Activated B cell treated with CpG ODN at 0.5 μM for 24 hours (primary cell): ENCODE measurements at regions not wholly inside any gene's neighbourhood (a gene's known extent, or its start where the extent isn't known, plus 50 kb on each side); places are given as distances from the start of the nearest gene placed in this dataset.

ENCODE experiments used
- ATAC-seq: fragments of 200-7000 bp; cut with Tn5 transposase; one replicate; pipeline ENCODE4 v1.10.0; 2021; ENCODE audit warnings: low read depth, mild to moderate bottlenecking, moderate library complexity
- CTCF ChIA-PET: fragments of 350-600 bp; sonication (Branson Sonifier 250); formaldehyde crosslinking; loops from one replicate; lab custom pipeline; 2021; ENCODE audit warnings: antibody characterized with exemption; lab: Charles Lee
- POLR2A ChIA-PET: fragments of 350-600 bp; sonication (Branson Sonifier 250); formaldehyde crosslinking; loops from one replicate; lab custom pipeline; 2021; ENCODE audit warnings: antibody characterized with exemption; lab: Charles Lee
- DNase-seq: peaks from one replicate; pipeline ENCODE4 v3.0.0; 2022
- H3K27ac Mint-ChIP-seq: one replicate; pipeline ENCODE4 v1.8.0; 2020; ENCODE audit warnings: mixed read lengths
- H3K27me3 Mint-ChIP-seq: one replicate; pipeline ENCODE4 v1.8.0; 2021; ENCODE audit warnings: mixed read lengths
- H3K36me3 Mint-ChIP-seq: one replicate; pipeline ENCODE4 v1.8.0; 2021; ENCODE audit warnings: low read depth, mixed read lengths
- H3K4me1 Mint-ChIP-seq: one replicate; pipeline ENCODE4 v1.8.0; 2021; ENCODE audit warnings: mixed read lengths
- H3K4me3 Mint-ChIP-seq: one replicate; pipeline ENCODE4 v1.8.0; 2020; ENCODE audit warnings: mild to moderate bottlenecking, mixed read lengths
- H3K9me3 Mint-ChIP-seq: one replicate; pipeline ENCODE4 v1.8.0; 2020; ENCODE audit warnings: mixed read lengths
- intact Hi-C: fragments of 100-400 bp; cut with micrococcal nuclease; formaldehyde crosslinking; loops from one replicate; pipeline ENCODE4 v1.15.1; 2024
- TF ChIP-seq, protein P1 (sequence below): fragments of 200-600 bp; IDR thresholded peaks from one replicate; pipeline ENCODE4 v1.8.0; 2022; ENCODE audit warnings: antibody characterized with exemption, mild to moderate bottlenecking

DNA sequence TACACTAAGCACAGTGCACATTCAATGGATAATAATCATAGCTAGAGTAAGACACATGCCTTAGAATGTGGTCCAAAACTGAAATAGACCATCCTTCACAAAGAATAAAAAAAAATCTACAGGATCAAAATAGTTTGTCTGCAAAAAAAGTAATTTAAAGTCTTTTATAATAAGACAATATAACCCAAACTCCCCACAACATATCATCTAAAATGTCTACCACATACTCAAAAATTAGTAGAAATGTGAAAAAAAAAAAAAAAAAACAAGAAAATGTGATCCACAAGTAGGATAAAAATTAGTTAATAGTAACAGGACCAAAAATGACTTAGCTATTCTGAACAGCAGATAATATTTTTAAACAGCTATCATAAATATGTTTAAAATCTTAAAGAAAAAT is 557.2 kb upstream of the ARID1B start:
- no peaks in the 10 kb centered on the region for H3K4me1 Mint-ChIP-seq
- ChIA-PET CTCF (no interaction called here), POLR2A (no interaction called here)
- TF ChIP-seq, protein P1, sequence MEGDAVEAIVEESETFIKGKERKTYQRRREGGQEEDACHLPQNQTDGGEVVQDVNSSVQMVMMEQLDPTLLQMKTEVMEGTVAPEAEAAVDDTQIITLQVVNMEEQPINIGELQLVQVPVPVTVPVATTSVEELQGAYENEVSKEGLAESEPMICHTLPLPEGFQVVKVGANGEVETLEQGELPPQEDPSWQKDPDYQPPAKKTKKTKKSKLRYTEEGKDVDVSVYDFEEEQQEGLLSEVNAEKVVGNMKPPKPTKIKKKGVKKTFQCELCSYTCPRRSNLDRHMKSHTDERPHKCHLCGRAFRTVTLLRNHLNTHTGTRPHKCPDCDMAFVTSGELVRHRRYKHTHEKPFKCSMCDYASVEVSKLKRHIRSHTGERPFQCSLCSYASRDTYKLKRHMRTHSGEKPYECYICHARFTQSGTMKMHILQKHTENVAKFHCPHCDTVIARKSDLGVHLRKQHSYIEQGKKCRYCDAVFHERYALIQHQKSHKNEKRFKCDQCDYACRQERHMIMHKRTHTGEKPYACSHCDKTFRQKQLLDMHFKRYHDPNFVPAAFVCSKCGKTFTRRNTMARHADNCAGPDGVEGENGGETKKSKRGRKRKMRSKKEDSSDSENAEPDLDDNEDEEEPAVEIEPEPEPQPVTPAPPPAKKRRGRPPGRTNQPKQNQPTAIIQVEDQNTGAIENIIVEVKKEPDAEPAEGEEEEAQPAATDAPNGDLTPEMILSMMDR, result no peak
- no peak for DNase-seq
- H3K9me3 Mint-ChIP-seq, result peaks cover 6% of the 10 kb centered on the region
- H3K27me3 Mint-ChIP-seq, result no peaks in the 10 kb centered on the region
- H3K36me3 Mint-ChIP-seq, result no peaks in the 10 kb centered on the region
- no peak for ATAC-seq
- intact Hi-C loops, result no loop called here
- H3K4me3 Mint-ChIP-seq, result no peak overlapping the region
- H3K27ac Mint-ChIP-seq, result no peak overlapping the region

DNA sequence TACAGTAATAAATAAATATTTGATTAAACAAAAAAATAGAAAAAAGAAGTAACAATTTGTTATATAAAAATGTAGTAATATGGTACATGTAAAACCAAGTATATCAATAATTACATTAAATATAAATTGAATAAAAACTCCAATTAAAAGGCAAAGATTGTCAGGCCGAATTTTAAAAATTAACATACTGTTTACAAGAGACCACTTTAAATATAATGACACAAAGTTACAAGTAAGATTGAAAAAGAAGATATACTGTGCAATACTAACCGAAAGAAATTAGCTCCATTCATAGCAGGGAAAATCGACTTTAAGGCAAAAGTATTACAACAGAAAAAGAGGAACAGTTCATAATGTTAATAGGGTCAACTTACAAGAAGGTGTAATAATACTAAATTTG is 571.5 kb upstream of the ARID1B start:
- POLR2A ChIA-PET, result no interaction called here
- Mint-ChIP-seq H3K4me3 (no peak overlapping the region), H3K27me3 (no peaks in the 10 kb centered on the region)

DNA sequence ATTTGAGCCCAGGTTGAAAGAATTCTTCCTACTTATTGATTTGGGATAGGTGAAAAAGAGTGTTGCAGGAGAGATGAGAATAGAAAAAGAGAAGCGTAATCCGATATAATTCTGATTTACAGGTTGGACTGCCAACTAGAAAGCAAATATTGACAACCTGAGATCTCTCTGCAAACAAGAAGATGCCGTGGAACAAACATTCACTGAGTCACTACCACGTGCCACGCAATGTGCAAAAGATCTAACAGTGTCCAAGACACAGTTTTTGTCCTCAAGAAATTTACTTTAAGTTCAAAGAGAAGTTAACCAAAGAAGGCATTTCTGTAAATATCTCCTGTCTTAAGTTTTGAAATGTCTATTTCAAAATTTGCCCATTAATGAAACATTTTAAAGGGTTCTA is 578.0 kb upstream of the ARID1B start:
- DNase-seq (no peak), ATAC-seq (no peak)
- ChIA-PET POLR2A (interaction anchor here (0.7 kb wide), 1 partner anchor 779 kb away, joined by 3 read pairs; no protein-coding TSS in a partner anchor), CTCF (no interaction called here)
- intact Hi-C loops, result no loop called here
- H3K27me3 Mint-ChIP-seq, result peaks cover 6% of the 10 kb centered on the region
- no peak overlapping the region for H3K4me3 Mint-ChIP-seq
- H3K36me3 Mint-ChIP-seq, result no peaks in the 10 kb centered on the region
- TF ChIP-seq, protein P1, result no peak
- H3K4me1 Mint-ChIP-seq, result peaks cover 18% of the 10 kb centered on the region
- no peaks in the 10 kb centered on the region for H3K9me3 Mint-ChIP-seq
- H3K27ac Mint-ChIP-seq, result no peak overlapping the region

More for the DNA sequence above, 571.5 kb upstream of the ARID1B start:
- Mint-ChIP-seq H3K27ac (no peak overlapping the region), H3K4me1 (no peaks in the 10 kb centered on the region), H3K36me3 (peaks cover 6% of the 10 kb centered on the region), H3K9me3 (peaks cover 27% of the 10 kb centered on the region)
- ATAC-seq, result no peak
- TF ChIP-seq, protein P1, result no peak
- CTCF ChIA-PET, result no interaction called here
- no peak for DNase-seq
- intact Hi-C loops, result no loop called here

DNA sequence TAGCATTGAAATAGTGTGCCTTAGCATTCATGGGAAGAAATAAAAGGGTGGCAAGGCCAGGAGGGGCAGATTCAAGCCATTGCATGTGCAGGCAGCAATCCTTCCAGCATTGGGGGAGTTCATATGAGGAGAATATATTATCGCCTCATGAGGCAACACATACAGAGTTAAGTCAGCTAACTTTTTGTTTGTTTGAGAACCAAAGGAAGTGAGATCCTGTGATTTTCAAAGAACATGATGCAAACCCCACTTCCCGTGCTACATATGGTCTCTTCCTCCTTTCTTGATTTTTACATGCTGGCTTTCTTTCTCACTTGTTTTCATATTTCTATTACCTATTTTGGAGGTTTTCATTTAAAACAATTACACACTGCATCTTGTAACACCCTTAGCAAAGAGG is 579.7 kb upstream of the ARID1B start:
- DNase-seq (no peak), ATAC-seq (no peak)
- Mint-ChIP-seq H3K9me3 (no peaks in the 10 kb centered on the region), H3K27me3 (peaks cover 6% of the 10 kb centered on the region), H3K4me1 (peaks cover 18% of the 10 kb centered on the region), H3K27ac (peak overlapping the region; percentile 31), H3K4me3 (peak overlapping the region; percentile 12), H3K36me3 (no peaks in the 10 kb centered on the region)
- intact Hi-C loops, result no loop called here
- ChIA-PET CTCF (no interaction called here), POLR2A (no interaction called here)
- TF ChIP-seq, protein P1, result no peak

DNA sequence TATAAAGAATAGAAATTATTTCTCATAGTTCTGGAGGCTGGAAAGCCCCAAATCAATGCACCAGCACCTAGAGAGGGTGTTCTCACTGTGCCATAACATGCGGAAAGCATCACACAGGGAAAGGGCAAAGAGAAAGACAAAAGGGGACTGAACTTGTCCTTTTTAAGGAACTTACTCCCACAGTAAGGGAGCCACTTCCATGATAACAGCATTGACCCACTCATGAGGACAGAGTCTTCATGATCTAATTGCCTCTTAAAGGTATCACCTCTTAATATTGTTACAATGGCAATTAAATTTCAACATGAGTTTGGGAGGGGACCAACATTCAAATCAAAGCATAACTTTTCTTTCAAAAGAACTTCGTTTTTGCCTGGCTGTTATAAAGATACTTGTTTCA is 582.2 kb upstream of the ARID1B start:
- H3K9me3 Mint-ChIP-seq, result no peaks in the 10 kb centered on the region
- intact Hi-C loops, result no loop called here
- CTCF ChIA-PET, result no interaction called here
- DNase-seq, result no peak
- H3K4me1 Mint-ChIP-seq, result peaks cover 24% of the 10 kb centered on the region
- no peak overlapping the region for H3K27ac Mint-ChIP-seq
- POLR2A ChIA-PET, result no interaction called here
- H3K27me3 Mint-ChIP-seq, result peaks cover 6% of the 10 kb centered on the region
- H3K4me3 Mint-ChIP-seq, result no peak overlapping the region
- TF ChIP-seq, protein P1, result no peak
- ATAC-seq, result no peak
- no peaks in the 10 kb centered on the region for H3K36me3 Mint-ChIP-seq
